ENCODE measurements at regions not wholly inside any gene's neighbourhood (a gene's known extent, or its start where the extent isn't known, plus 50 kb on each side); places are given as distances from the start of the nearest gene placed in this dataset.
"Not testable (repeated sequence)": the region's sequence is repeated elsewhere in the genome, so short reads cannot be mapped to it uniquely, and the experiment has no call there.

- Histone ChIP-seq H3F3A (ENCODE audit: insufficient read depth, low read length) (no peaks in the 10 kb centered on the region), H3K4me3 (ENCODE audit: low read length) (no peak overlapping the region), H4K20me1 (ENCODE audit: insufficient read depth, low read length) (no peaks in the 10 kb centered on the region), H3K4me2 (ENCODE audit: low read depth, low read length) (no peak overlapping the region), H3K36me3 (replicated peaks; ENCODE audit: insufficient read depth, low read length) (no peaks in the 10 kb centered on the region), H3K27me3 (replicated peaks; ENCODE audit: insufficient read depth, low read length) (no peaks in the 10 kb centered on the region), H3K27ac (ENCODE audit: low read length) (no peak overlapping the region), H3K79me2 (ENCODE audit: low read length) (no peaks in the 10 kb centered on the region), H3K4me1 (ENCODE audit: low read length) (no peaks in the 10 kb centered on the region), H3K9me2 (replicated peaks; ENCODE audit: insufficient read depth, low read length) (no peaks in the 10 kb centered on the region), H3K9ac (ENCODE audit: low read length) (no peak overlapping the region), H3K9me3 (replicated peaks; ENCODE audit: insufficient read depth, low read length) (no peaks in the 10 kb centered on the region), H2AFZ (ENCODE audit: low read length) (no peak overlapping the region)
- no peak for DNase-seq
- TF ChIP-seq CTCF (IDR thresholded peaks at IDR 0.05; ENCODE audit: low read length) (no peak), EZH2phosphoT487 (IDR thresholded peaks at IDR 0.05; ENCODE audit: low read length) (no peak)
Measured at GRCh38 chr7:110311556-110311955, 779.4 kb upstream of the LRRN3 start.

GRCh38 chr7:110317541-110318265, 773.2 kb upstream of the LRRN3 start:
- Histone ChIP-seq H3K27ac (ENCODE audit: low read length) (no peak overlapping the region), H3K9me2 (replicated peaks; ENCODE audit: insufficient read depth, low read length) (no peaks in the 10 kb centered on the region), H2AFZ (ENCODE audit: low read length) (no peak overlapping the region), H3F3A (ENCODE audit: insufficient read depth, low read length) (no peaks in the 10 kb centered on the region), H3K36me3 (replicated peaks; ENCODE audit: insufficient read depth, low read length) (no peaks in the 10 kb centered on the region), H3K4me2 (ENCODE audit: low read depth, low read length) (no peak overlapping the region), H3K4me3 (ENCODE audit: low read length) (no peak overlapping the region), H3K9me3 (replicated peaks; ENCODE audit: insufficient read depth, low read length) (no peaks in the 10 kb centered on the region), H3K9ac (ENCODE audit: low read length) (no peak overlapping the region), H3K79me2 (ENCODE audit: low read length) (no peaks in the 10 kb centered on the region), H3K4me1 (ENCODE audit: low read length) (no peaks in the 10 kb centered on the region), H3K27me3 (replicated peaks; ENCODE audit: insufficient read depth, low read length) (no peaks in the 10 kb centered on the region), H4K20me1 (ENCODE audit: insufficient read depth, low read length) (no peaks in the 10 kb centered on the region)
- DNase-seq: no peak
- no peak for TF ChIP-seq EZH2 (optimal IDR thresholded peaks at IDR 0.05; ENCODE audit: low read depth, low read length)
- TF ChIP-seq EZH2phosphoT487 (IDR thresholded peaks at IDR 0.05; ENCODE audit: low read length): no peak
- no peak for TF ChIP-seq CTCF (IDR thresholded peaks at IDR 0.05; ENCODE audit: low read length)

- not testable (repeated sequence) for H3K9me2 ChIP-seq (replicated peaks; ENCODE audit: insufficient read depth, low read length)
Measured at GRCh38 chr7:110320285-110320684, 770.6 kb upstream of the LRRN3 start.

GRCh38 chr7:110322796-110323195, 768.1 kb upstream of the LRRN3 start:
- Histone ChIP-seq H4K20me1 (ENCODE audit: insufficient read depth, low read length) (no peaks in the 10 kb centered on the region), H3K9ac (ENCODE audit: low read length) (no peak overlapping the region), H3K79me2 (ENCODE audit: low read length) (no peaks in the 10 kb centered on the region), H3K27me3 (replicated peaks; ENCODE audit: insufficient read depth, low read length) (no peaks in the 10 kb centered on the region), H3K4me3 (ENCODE audit: low read length) (no peak overlapping the region), H3K4me1 (ENCODE audit: low read length) (no peaks in the 10 kb centered on the region), H3K4me2 (ENCODE audit: low read depth, low read length) (no peak overlapping the region), H3F3A (ENCODE audit: insufficient read depth, low read length) (no peaks in the 10 kb centered on the region), H3K9me2 (replicated peaks; ENCODE audit: insufficient read depth, low read length) (no peaks in the 10 kb centered on the region), H3K9me3 (replicated peaks; ENCODE audit: insufficient read depth, low read length) (no peaks in the 10 kb centered on the region), H3K27ac (ENCODE audit: low read length) (no peak overlapping the region), H3K36me3 (replicated peaks; ENCODE audit: insufficient read depth, low read length) (no peaks in the 10 kb centered on the region), H2AFZ (ENCODE audit: low read length) (no peak overlapping the region)
- no peak for TF ChIP-seq CTCF (IDR thresholded peaks at IDR 0.05; ENCODE audit: low read length)
- no peak for TF ChIP-seq EZH2 (optimal IDR thresholded peaks at IDR 0.05; ENCODE audit: low read depth, low read length)
- TF ChIP-seq EZH2phosphoT487 (IDR thresholded peaks at IDR 0.05; ENCODE audit: low read length): no peak
- no peak for DNase-seq

More at GRCh38 chr7:110320285-110320684, 770.6 kb upstream of the LRRN3 start:
- H3K4me2 ChIP-seq (ENCODE audit: low read depth, low read length); H3K4me3 ChIP-seq (ENCODE audit: low read length); H2AFZ ChIP-seq (ENCODE audit: low read length); H3K27me3 ChIP-seq (replicated peaks; ENCODE audit: insufficient read depth, low read length); H4K20me1 ChIP-seq (ENCODE audit: insufficient read depth, low read length); DNase-seq; H3K27ac ChIP-seq (ENCODE audit: low read length); H3K9me3 ChIP-seq (replicated peaks; ENCODE audit: insufficient read depth, low read length); H3K9ac ChIP-seq (ENCODE audit: low read length); H3K36me3 ChIP-seq (replicated peaks; ENCODE audit: insufficient read depth, low read length); H3K4me1 ChIP-seq (ENCODE audit: low read length); H3F3A ChIP-seq (ENCODE audit: insufficient read depth, low read length); H3K79me2 ChIP-seq (ENCODE audit: low read length): not testable (repeated sequence)

Measured in MM.1S (cell line).